Body of pancreas (tissue), 4 donors: ENCODE measurements at regions not wholly inside any gene's neighbourhood (a gene's known extent, or its start where the extent isn't known, plus 50 kb on each side); places are given as distances from the start of the nearest gene placed in this dataset.

ENCODE experiments used
- CTCF ChIP-seq, 7 experiments: fragments of 450-650 bp in 4 of 7; fragments of 200-600 bp in 3 of 7; sonication (generic) in 3 of 7; IDR thresholded peaks; one replicate each; pipeline ENCODE4 v1.5.1; 2016 to 2019; ENCODE audit warnings: antibody characterized with exemption in 7 of 7
- POLR2A ChIP-seq, 3 donors: fragments of 450-650 bp; IDR thresholded peaks; one replicate each; pipeline ENCODE4 v1.6.1; 2016; ENCODE audit warnings: antibody characterized with exemption in 3 of 3, mild to moderate bottlenecking in 2 of 3

GRCh38 chr2:195164930-195165329 lies 492.1 kb upstream of the SLC39A10 start:
- no peak for TF ChIP-seq POLR2A (IDR thresholded peaks at IDR 0.05)
- no peak for TF ChIP-seq CTCF (IDR thresholded peaks at IDR 0.05)
